Panc1 (cell line): ENCODE measurements at regions not wholly inside any gene's neighbourhood (a gene's known extent, or its start where the extent isn't known, plus 50 kb on each side); places are given as distances from the start of the nearest gene placed in this dataset.

Experiments used
- POLR2AphosphoS5 ChIP-seq: IDR thresholded peaks from 2 replicates; pipeline ENCODE4 v1.6.1; 2012; ENCODE audit warnings: mild to moderate bottlenecking, low read depth, low read length, moderate library complexity
- SIN3A ChIP-seq: IDR thresholded peaks from 2 replicates; pipeline ENCODE4 v1.6.1; 2012; ENCODE audit warnings: low read depth, mild to moderate bottlenecking, low read length, moderate library complexity, borderline replicate concordance; ENCODE audit not compliant: insufficient read depth
- TCF7L2 ChIP-seq: IDR thresholded peaks from 2 replicates; pipeline ENCODE4 v1.6.1; 2011; ENCODE audit warnings: mild to moderate bottlenecking, low read depth, low read length, inconsistent platforms
- TF ChIP-seq, protein P1 (sequence below): fragments of 450-650 bp; IDR thresholded peaks from 2 replicates; pipeline ENCODE4 v1.5.1; 2017; ENCODE audit warnings: mild to moderate bottlenecking
- TF ChIP-seq, protein P2 (sequence below), 2 experiments: IDR thresholded peaks; 2 replicates each; pipeline ENCODE4 v1.6.1; 2011 to 2012; ENCODE audit warnings: low read depth in 2 of 2, control low read depth in 1 of 2, low read length in 1 of 2, mild to moderate bottlenecking in 1 of 2, moderate library complexity in 1 of 2; ENCODE audit not compliant: insufficient read depth in 1 of 2

DNA sequence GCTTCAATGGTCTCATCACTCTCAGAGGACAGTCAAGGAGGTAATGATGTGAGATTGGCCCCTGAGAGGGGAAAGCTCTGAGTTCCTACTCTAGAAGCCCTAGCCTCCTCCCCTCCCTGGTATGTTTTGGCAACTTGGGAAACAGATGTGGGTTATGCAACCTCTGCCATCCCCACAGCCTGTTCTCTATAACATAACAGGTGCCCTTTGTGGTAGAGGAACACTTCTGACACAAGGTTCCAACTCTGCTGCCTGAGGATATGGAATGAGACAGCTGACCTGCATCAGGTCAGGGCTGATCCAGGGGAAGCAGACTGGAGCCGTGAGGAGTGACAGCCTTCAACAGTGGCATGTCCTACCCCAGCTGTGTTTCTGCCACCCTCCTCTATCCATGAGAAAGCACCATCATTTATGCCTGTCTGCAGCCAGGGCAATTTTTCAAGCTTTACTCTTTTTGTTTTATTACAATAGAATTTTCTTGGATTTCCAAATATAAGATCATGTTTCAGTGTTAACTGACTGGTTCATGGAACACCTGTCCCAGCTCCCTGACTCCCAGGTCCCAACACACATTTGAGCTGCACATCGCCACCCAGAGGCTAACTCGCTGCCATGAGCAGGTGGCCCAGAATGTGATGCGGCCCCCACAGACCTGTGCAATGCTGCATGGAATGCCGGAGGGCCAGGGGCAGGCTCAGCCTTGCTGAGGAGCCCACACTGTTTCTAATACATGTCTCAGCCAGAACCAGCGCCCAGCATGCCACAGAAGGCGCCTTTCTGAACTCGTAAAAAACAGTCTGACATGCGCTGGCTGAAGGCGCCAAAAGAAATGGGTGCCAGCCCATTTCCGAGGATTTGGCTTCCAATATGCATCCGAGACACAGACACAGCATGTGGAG, 124.8 kb upstream of the CHST15 start:
- TF ChIP-seq, protein P1, sequence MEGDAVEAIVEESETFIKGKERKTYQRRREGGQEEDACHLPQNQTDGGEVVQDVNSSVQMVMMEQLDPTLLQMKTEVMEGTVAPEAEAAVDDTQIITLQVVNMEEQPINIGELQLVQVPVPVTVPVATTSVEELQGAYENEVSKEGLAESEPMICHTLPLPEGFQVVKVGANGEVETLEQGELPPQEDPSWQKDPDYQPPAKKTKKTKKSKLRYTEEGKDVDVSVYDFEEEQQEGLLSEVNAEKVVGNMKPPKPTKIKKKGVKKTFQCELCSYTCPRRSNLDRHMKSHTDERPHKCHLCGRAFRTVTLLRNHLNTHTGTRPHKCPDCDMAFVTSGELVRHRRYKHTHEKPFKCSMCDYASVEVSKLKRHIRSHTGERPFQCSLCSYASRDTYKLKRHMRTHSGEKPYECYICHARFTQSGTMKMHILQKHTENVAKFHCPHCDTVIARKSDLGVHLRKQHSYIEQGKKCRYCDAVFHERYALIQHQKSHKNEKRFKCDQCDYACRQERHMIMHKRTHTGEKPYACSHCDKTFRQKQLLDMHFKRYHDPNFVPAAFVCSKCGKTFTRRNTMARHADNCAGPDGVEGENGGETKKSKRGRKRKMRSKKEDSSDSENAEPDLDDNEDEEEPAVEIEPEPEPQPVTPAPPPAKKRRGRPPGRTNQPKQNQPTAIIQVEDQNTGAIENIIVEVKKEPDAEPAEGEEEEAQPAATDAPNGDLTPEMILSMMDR, result no peak
- TF ChIP-seq, protein P2, sequence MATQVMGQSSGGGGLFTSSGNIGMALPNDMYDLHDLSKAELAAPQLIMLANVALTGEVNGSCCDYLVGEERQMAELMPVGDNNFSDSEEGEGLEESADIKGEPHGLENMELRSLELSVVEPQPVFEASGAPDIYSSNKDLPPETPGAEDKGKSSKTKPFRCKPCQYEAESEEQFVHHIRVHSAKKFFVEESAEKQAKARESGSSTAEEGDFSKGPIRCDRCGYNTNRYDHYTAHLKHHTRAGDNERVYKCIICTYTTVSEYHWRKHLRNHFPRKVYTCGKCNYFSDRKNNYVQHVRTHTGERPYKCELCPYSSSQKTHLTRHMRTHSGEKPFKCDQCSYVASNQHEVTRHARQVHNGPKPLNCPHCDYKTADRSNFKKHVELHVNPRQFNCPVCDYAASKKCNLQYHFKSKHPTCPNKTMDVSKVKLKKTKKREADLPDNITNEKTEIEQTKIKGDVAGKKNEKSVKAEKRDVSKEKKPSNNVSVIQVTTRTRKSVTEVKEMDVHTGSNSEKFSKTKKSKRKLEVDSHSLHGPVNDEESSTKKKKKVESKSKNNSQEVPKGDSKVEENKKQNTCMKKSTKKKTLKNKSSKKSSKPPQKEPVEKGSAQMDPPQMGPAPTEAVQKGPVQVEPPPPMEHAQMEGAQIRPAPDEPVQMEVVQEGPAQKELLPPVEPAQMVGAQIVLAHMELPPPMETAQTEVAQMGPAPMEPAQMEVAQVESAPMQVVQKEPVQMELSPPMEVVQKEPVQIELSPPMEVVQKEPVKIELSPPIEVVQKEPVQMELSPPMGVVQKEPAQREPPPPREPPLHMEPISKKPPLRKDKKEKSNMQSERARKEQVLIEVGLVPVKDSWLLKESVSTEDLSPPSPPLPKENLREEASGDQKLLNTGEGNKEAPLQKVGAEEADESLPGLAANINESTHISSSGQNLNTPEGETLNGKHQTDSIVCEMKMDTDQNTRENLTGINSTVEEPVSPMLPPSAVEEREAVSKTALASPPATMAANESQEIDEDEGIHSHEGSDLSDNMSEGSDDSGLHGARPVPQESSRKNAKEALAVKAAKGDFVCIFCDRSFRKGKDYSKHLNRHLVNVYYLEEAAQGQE (IDR thresholded peaks at IDR 0.05; ENCODE audit: insufficient read depth in 1 of 2, low read depth in 2 of 2, low read length in 1 of 2), result no peak
- TF ChIP-seq TCF7L2, result no peak
- TF ChIP-seq POLR2AphosphoS5, result no peak
- no peak for TF ChIP-seq SIN3A
